Prostate gland (tissue), 2 donors: ENCODE measurements at regions not wholly inside any gene's neighbourhood (a gene's known extent, or its start where the extent isn't known, plus 50 kb on each side); places are given as distances from the start of the nearest gene placed in this dataset.

ENCODE experiments used
- CTCF ChIP-seq, 4 experiments: fragments of 200-600 bp in 2 of 4; fragments of 450-650 bp in 2 of 4; sonication (generic) in 2 of 4; IDR thresholded peaks; 1 replicate in 3 of 4; 2 replicates in 1 of 4; pipeline ENCODE4 v1.5.1; 2016 to 2019; ENCODE audit warnings: antibody characterized with exemption in 4 of 4, mild to moderate bottlenecking in 2 of 4, moderate library complexity in 2 of 4
- POLR2A ChIP-seq: fragments of 450-650 bp; IDR thresholded peaks from one replicate; pipeline ENCODE4 v1.6.1; 2016; ENCODE audit warnings: antibody characterized with exemption, mild to moderate bottlenecking
- POLR2AphosphoS5 ChIP-seq: sonication (generic); formaldehyde crosslinking; IDR thresholded peaks from one replicate; pipeline ENCODE4 v1.6.1; 2017; ENCODE audit warnings: antibody characterized with exemption

GRCh38 chr15:81478354-81478753 is 104.3 kb upstream of the TMC3 start:
- TF ChIP-seq CTCF (IDR thresholded peaks at IDR 0.05) (no peak), POLR2A (no peak), POLR2AphosphoS5 (no peak)
